HCT116 (cell line): ENCODE measurements at regions not wholly inside any gene's neighbourhood (a gene's known extent, or its start where the extent isn't known, plus 50 kb on each side); places are given as distances from the start of the nearest gene placed in this dataset.

Source experiments
- ATAC-seq: fragments of 200-7000 bp; cut with Tn5 transposase; 2 replicates; pipeline ENCODE4 v1.9.1; 2020; ENCODE audit warnings: mild to moderate bottlenecking, moderate library complexity
- BruUV-seq: library from RNA; stranded (reverse); fragments of 400-500 nt; replicated peaks from 2 replicates; lab custom pipeline; 2021; lab: Mats Ljungman, UMichigan
- CTCF ChIA-PET: fragments of 300-600 bp; sonication (Branson Sonifier 250); formaldehyde crosslinking; loops from one replicate; lab custom pipeline; 2021; ENCODE audit warnings: antibody characterized with exemption; lab: Charles Lee
- POLR2A ChIA-PET: fragments of 300-600, 350-600 bp; sonication (Branson Sonifier 250); formaldehyde crosslinking; loops from one replicate; lab custom pipeline; 2021; ENCODE audit warnings: antibody characterized with exemption; lab: Charles Lee
- RAD21 ChIA-PET, 2 experiments: fragments of 300-600 bp; sonication (Branson Sonifier 250); formaldehyde crosslinking; loops; one replicate each; lab custom pipeline; 2023; ENCODE audit warnings: low total read pairs in 2 of 2; ENCODE audit not compliant: uncharacterized antibody in 2 of 2, unreplicated experiment in 2 of 2, low non-redundant PET in 1 of 2; lab: Charles Lee
- DNase-seq: peaks from one replicate; pipeline ENCODE4 v3.0.0-alpha.2; 2010; ENCODE audit warnings: low read depth, low spot score
- H2AFZ ChIP-seq: fragments of 200-600 bp; shearing (Covaris generic), sonication (generic); 2 replicates; pipeline ENCODE4 v1.6.1; 2017; ENCODE audit warnings: low read depth, mixed run types, mixed read lengths, antibody characterized with exemption, low read length; ENCODE audit not compliant: poor library complexity, severe bottlenecking
- H3K27ac ChIP-seq: 2 replicates; pipeline ENCODE4 v1.5.1; 2012; ENCODE audit warnings: low read depth, low read length
- H3K27me3 ChIP-seq: fragments of 200-600 bp; sonication (generic); 2 replicates; pipeline ENCODE4 v1.6.1; 2016; ENCODE audit warnings: mixed run types, low read length, mixed read lengths; ENCODE audit not compliant: insufficient read depth
- H3K36me3 ChIP-seq, 2 experiments: fragments of 200-500 bp in 1 of 2; fragments of 200-600 bp in 1 of 2; sonication (Bioruptor generic) in 1 of 2; sonication (generic) in 1 of 2; 2 replicates each; pipeline versions ENCODE4 v1.5.1 to v1.6.1; 2014 to 2016; ENCODE audit warnings: low read length in 2 of 2, inconsistent platforms in 1 of 2, mixed read lengths in 1 of 2, mixed run types in 1 of 2; ENCODE audit not compliant: insufficient read depth in 2 of 2, control insufficient read depth in 1 of 2
- H3K4me1 ChIP-seq, 2 experiments: fragments of 200-600 bp in 1 of 2; sonication (generic) in 1 of 2; 2 replicates each; pipeline versions ENCODE4 v1.5.1 to v1.6.1; 2012 to 2017; ENCODE audit warnings: low read length in 2 of 2, inconsistent platforms in 1 of 2, mild to moderate bottlenecking in 1 of 2, mixed read lengths in 1 of 2, mixed run types in 1 of 2, moderate library complexity in 1 of 2; ENCODE audit not compliant: insufficient read depth in 2 of 2, control insufficient read depth in 1 of 2
- H3K4me2 ChIP-seq: fragments of 200-600 bp; sonication (generic); 2 replicates; pipeline ENCODE4 v1.6.1; 2017; ENCODE audit warnings: mixed run types, low read length, mixed read lengths
- H3K4me3 ChIP-seq, 2 experiments: fragments of 200-600 bp in 1 of 2; sonication (generic) in 1 of 2; replicated peaks in 1 of 2; 2 replicates each; pipeline ENCODE4 v1.5.1; 2011 to 2016; ENCODE audit warnings: low read length in 2 of 2, control low read depth in 1 of 2, low read depth in 1 of 2, mild to moderate bottlenecking in 1 of 2, mixed read lengths in 1 of 2, mixed run types in 1 of 2
- H3K79me2 ChIP-seq: fragments of 200-600 bp; sonication (generic); 2 replicates; pipeline ENCODE4 v1.6.1; 2017; ENCODE audit warnings: mild to moderate bottlenecking, mixed run types, low read length, moderate library complexity, mixed read lengths; ENCODE audit not compliant: insufficient read depth
- H3K9ac ChIP-seq: fragments of 200-600 bp; sonication (generic); 2 replicates; pipeline ENCODE4 v1.6.1; 2016; ENCODE audit warnings: low read length, mixed read lengths
- H3K9me2 ChIP-seq: fragments of 200-600 bp; sonication (generic), shearing (Covaris generic); 2 replicates; pipeline ENCODE4 v1.6.1; 2017; ENCODE audit warnings: mixed run types, mild to moderate bottlenecking, moderate library complexity; ENCODE audit not compliant: insufficient read depth
- H3K9me3 ChIP-seq, 2 experiments: fragments of 200-500 bp in 1 of 2; fragments of 200-600 bp in 1 of 2; sonication (Bioruptor generic) in 1 of 2; sonication (generic) in 1 of 2; 2 replicates each; pipeline ENCODE4 v1.6.1; 2014 to 2017; ENCODE audit warnings: low read length in 2 of 2, mixed read lengths in 2 of 2, inconsistent platforms in 1 of 2, low read depth in 1 of 2, mild to moderate bottlenecking in 1 of 2, mixed run types in 1 of 2, moderate library complexity in 1 of 2; ENCODE audit not compliant: control insufficient read depth in 1 of 2, insufficient read depth in 1 of 2
- H4K20me1 ChIP-seq: fragments of 200-600 bp; sonication (generic), shearing (Covaris generic); 2 replicates; pipeline ENCODE4 v1.6.1; 2017; ENCODE audit warnings: mixed run types, mild to moderate bottlenecking, moderate library complexity; ENCODE audit not compliant: insufficient read depth
- CEBPB ChIP-seq: IDR thresholded peaks from 2 replicates; pipeline ENCODE4 v1.6.1; 2012; ENCODE audit warnings: low read depth
- EZH2 ChIP-seq: fragments of 200-600 bp; sonication (generic); IDR thresholded peaks from 2 replicates; pipeline ENCODE4 v1.6.1; 2017; ENCODE audit warnings: antibody characterized with exemption, mixed run types
- FOSL1 ChIP-seq: IDR thresholded peaks from 2 replicates; pipeline ENCODE4 v1.6.1; 2012; ENCODE audit warnings: low read depth
- SP1 ChIP-seq: IDR thresholded peaks from 2 replicates; pipeline ENCODE4 v1.6.1; 2012; ENCODE audit warnings: low read depth
- SRF ChIP-seq: IDR thresholded peaks from 2 replicates; pipeline ENCODE4 v1.6.1; 2012; ENCODE audit warnings: low read depth
- YY1 ChIP-seq: IDR thresholded peaks from 2 replicates; pipeline ENCODE4 v1.6.1; 2011; ENCODE audit warnings: low read length, low read depth, moderate library complexity, mild to moderate bottlenecking; ENCODE audit not compliant: insufficient replicate concordance; ENCODE audit errors: extremely low read depth
- intact Hi-C: fragments of 100-400 bp; cut with micrococcal nuclease; formaldehyde crosslinking; loops from 2 replicates; pipeline ENCODE4 v1.10.0; 2022
- TF ChIP-seq, protein P1 (sequence below), 3 experiments: fragments of 200-600 bp in 1 of 3; sonication (generic) in 1 of 3; IDR thresholded peaks in 2 of 3; conservative IDR thresholded peaks in 1 of 3; 2 replicates each; pipeline ENCODE4 v1.5.1; 2012 to 2017; ENCODE audit warnings: low read depth in 2 of 3, low read length in 2 of 3, antibody characterized with exemption in 1 of 3, borderline replicate concordance in 1 of 3, control low read depth in 1 of 3, mild to moderate bottlenecking in 1 of 3, mixed read lengths in 1 of 3, mixed run types in 1 of 3, moderate library complexity in 1 of 3; ENCODE audit not compliant: insufficient read depth in 1 of 3

- no peaks in the 10 kb centered on the region for H3K36me3 ChIP-seq
- H3K4me1 ChIP-seq, result peaks cover 0 to 11% of the 10 kb centered on the region in 2 experiments; a peak in 1 of 4 replicates
- H3K27ac ChIP-seq, result no peak overlapping the region
- DNase-seq (no peak), ATAC-seq (peak; percentile 32; the same call in 1 of the 2 replicates)
- no peak overlapping the region for H3K9ac ChIP-seq
- no peaks in the 10 kb centered on the region for H3K9me3 ChIP-seq
- no peaks in the 10 kb centered on the region for H3K9me2 ChIP-seq
- BruUV-seq, result no TSS peak
- no peaks in the 10 kb centered on the region for H4K20me1 ChIP-seq
- H3K79me2 ChIP-seq, result no peaks in the 10 kb centered on the region
- no peaks in the 10 kb centered on the region for H3K27me3 ChIP-seq
- intact Hi-C loops, result no loop called here
- TF ChIP-seq, protein P1, sequence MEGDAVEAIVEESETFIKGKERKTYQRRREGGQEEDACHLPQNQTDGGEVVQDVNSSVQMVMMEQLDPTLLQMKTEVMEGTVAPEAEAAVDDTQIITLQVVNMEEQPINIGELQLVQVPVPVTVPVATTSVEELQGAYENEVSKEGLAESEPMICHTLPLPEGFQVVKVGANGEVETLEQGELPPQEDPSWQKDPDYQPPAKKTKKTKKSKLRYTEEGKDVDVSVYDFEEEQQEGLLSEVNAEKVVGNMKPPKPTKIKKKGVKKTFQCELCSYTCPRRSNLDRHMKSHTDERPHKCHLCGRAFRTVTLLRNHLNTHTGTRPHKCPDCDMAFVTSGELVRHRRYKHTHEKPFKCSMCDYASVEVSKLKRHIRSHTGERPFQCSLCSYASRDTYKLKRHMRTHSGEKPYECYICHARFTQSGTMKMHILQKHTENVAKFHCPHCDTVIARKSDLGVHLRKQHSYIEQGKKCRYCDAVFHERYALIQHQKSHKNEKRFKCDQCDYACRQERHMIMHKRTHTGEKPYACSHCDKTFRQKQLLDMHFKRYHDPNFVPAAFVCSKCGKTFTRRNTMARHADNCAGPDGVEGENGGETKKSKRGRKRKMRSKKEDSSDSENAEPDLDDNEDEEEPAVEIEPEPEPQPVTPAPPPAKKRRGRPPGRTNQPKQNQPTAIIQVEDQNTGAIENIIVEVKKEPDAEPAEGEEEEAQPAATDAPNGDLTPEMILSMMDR (IDR thresholded peaks at IDR 0.05 in 2 of 3, conservative IDR thresholded peaks at IDR 0.05 in 1 of 3; ENCODE audit: borderline replicate concordance in 1 of 3, insufficient read depth in 1 of 3, low read depth in 2 of 3, low read length in 2 of 3), result no peak
- TF ChIP-seq CEBPB (no peak), FOSL1 (no peak), SP1 (0 out of 2 replicates have a peak, but pooled peaks have one; percentile 9), YY1 (no peak), EZH2 (no peak), SRF (no peak)
- RAD21 ChIA-PET, result no interaction called here
- peak overlapping the region; percentile 18 for H3K4me2 ChIP-seq
- no peak overlapping the region for H3K4me3 ChIP-seq
- H2AFZ ChIP-seq, result no peak overlapping the region
- POLR2A ChIA-PET, result no interaction called here
- CTCF ChIA-PET, result interaction anchor here (1.1 kb wide), 1 partner anchor 10 kb away, joined by 4 read pairs; no protein-coding TSS in a partner anchor
Observed at GRCh38 chr1:100597061-100597741, 59.3 kb downstream of the GPR88 start.
